GM06990 (cell line): ENCODE measurements at regions not wholly inside any gene's neighbourhood (a gene's known extent, or its start where the extent isn't known, plus 50 kb on each side); places are given as distances from the start of the nearest gene placed in this dataset.

Source experiments
- DNase-seq: peaks from one replicate; pipeline ENCODE4 v3.0.0-alpha.2; 2011; ENCODE audit not compliant: insufficient read length; ENCODE audit errors: extremely low read depth
- H3K27me3 ChIP-seq: replicated peaks from 2 replicates; pipeline ENCODE4 v1.6.0; 2011; ENCODE audit warnings: low read length; ENCODE audit not compliant: control insufficient read depth, insufficient read depth
- H3K36me3 ChIP-seq: 2 replicates; pipeline ENCODE4 v1.5.1; 2011; ENCODE audit warnings: low read length; ENCODE audit not compliant: control insufficient read depth, insufficient read depth
- H3K4me3 ChIP-seq: replicated peaks from 2 replicates; pipeline ENCODE4 v1.5.1; 2011; ENCODE audit warnings: low read depth, mild to moderate bottlenecking, control low read depth, low read length
- CTCF ChIP-seq: IDR thresholded peaks from 2 replicates; pipeline ENCODE4 v1.5.1; 2011; ENCODE audit warnings: low read length, control low read depth, mild to moderate bottlenecking, inconsistent platforms; ENCODE audit not compliant: insufficient read depth, poor library complexity, severe bottlenecking

- TF ChIP-seq CTCF: no peak
- no peaks in the 10 kb centered on the region for H3K36me3 ChIP-seq
- DNase-seq: no peak
- H3K4me3 ChIP-seq: no peak overlapping the region
- no peaks in the 10 kb centered on the region for H3K27me3 ChIP-seq
Measured at GRCh38 chr13:74975111-74975510, 506.9 kb downstream of the TBC1D4 start.

- no peak overlapping the region for H3K4me3 ChIP-seq
- no peak for DNase-seq
- H3K27me3 ChIP-seq: no peaks in the 10 kb centered on the region
- no peaks in the 10 kb centered on the region for H3K36me3 ChIP-seq
- no peak for TF ChIP-seq CTCF
Measured at GRCh38 chr13:74973935-74974879, 507.8 kb downstream of the TBC1D4 start.

GRCh38 chr13:74969419-74969818, 512.5 kb downstream of the TBC1D4 start:
- no peak for DNase-seq
- no peaks in the 10 kb centered on the region for H3K27me3 ChIP-seq
- TF ChIP-seq CTCF: no peak
- no peaks in the 10 kb centered on the region for H3K36me3 ChIP-seq
- H3K4me3 ChIP-seq: no peak overlapping the region

GRCh38 chr13:74966814-74967424, 515.0 kb downstream of the TBC1D4 start:
- DNase-seq: no peak
- no peaks in the 10 kb centered on the region for H3K36me3 ChIP-seq
- no peak for TF ChIP-seq CTCF

GRCh38 chr13:74966275-74966674, 515.7 kb downstream of the TBC1D4 start:
- DNase-seq: no peak
- Histone ChIP-seq H3K36me3 (no peaks in the 10 kb centered on the region), H3K4me3 (no peak overlapping the region), H3K27me3 (no peaks in the 10 kb centered on the region)
- no peak for TF ChIP-seq CTCF

More at GRCh38 chr13:74966814-74967424, 515.0 kb downstream of the TBC1D4 start:
- H3K27me3 ChIP-seq: no peaks in the 10 kb centered on the region
- H3K4me3 ChIP-seq: no peak overlapping the region
